HG02610 (cell line): ENCODE measurements at regions not wholly inside any gene's neighbourhood (a gene's known extent, or its start where the extent isn't known, plus 50 kb on each side); places are given as distances from the start of the nearest gene placed in this dataset.
"Not testable (repeated sequence)": the region's sequence is repeated elsewhere in the genome, so short reads cannot be mapped to it uniquely, and the experiment has no call there.

Experiments used
- ATAC-seq: cut with Tn5 transposase; IDR thresholded peaks from one replicate; pipeline ENCODE4 v1.9.1; 2021; ENCODE audit warnings: mild to moderate bottlenecking, moderate library complexity; ENCODE audit not compliant: unreplicated experiment

- ATAC-seq, result no peak
These were observed 617.5 kb upstream of the KLF12 start for GRCh38 chr13:74751739-74752138.

- ATAC-seq, result no peak
These were observed 613.2 kb upstream of the KLF12 start for GRCh38 chr13:74747186-74747955.

- ATAC-seq, result no peak
These were observed 609.8 kb upstream of the KLF12 start for GRCh38 chr13:74743992-74744391.

- ATAC-seq, result no peak
These were observed 607.5 kb upstream of the KLF12 start for GRCh38 chr13:74741732-74742131.

- no peak for ATAC-seq
These were observed 598.7 kb upstream of the KLF12 start for GRCh38 chr13:74732736-74733385.

- ATAC-seq, result no peak
These were observed 597.5 kb upstream of the KLF12 start for GRCh38 chr13:74731731-74732130.

- ATAC-seq, result no peak
These were observed 596.5 kb upstream of the KLF12 start for GRCh38 chr13:74730556-74731331.

DNA sequence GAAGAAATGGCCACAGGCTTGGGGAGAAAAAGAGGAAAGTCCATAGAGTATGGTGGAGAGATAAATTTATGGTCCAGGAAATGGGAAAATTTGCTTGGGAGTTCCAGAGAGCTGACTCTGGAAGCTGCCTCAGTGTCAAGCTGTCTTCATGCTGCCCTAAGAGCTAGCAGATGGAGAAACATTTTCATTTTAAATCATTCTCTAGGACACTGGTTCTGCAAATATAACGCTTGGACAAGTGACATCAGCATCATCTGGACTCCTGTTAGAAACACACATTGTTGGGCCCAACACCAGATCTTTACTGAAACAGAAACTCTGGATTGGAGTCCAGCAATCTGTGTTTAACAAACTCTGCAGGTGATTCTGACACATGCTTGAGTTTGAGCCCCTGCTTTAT lies 592.0 kb upstream of the KLF12 start:
- no peak for ATAC-seq

GRCh38 chr13:74718232-74718842 lies 584.1 kb upstream of the KLF12 start:
- not testable (repeated sequence) for ATAC-seq

- no peak for ATAC-seq
These were observed 581.5 kb upstream of the KLF12 start for GRCh38 chr13:74715718-74716117.

GRCh38 chr13:74710006-74710405 lies 575.8 kb upstream of the KLF12 start:
- ATAC-seq, result no peak

DNA sequence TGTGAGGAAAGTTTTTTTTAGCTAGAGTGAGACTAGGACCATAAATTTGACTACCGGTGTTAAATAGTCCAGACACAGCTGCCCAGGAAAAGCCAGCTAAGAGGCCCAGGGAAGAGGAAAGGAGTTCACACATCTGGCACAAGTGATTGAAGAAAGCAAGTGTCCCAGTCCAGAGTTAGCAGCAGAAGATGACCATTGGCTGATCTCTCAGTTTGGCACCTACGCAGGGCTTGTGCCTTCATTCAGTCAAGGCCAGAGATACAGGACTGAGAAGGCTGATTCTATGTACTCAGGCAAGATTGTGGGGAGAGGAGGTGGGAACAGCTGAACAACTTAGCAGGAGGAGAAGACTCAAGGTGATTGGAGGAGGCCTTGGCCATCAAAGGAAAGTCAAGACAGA lies 575.0 kb upstream of the KLF12 start:
- no peak for ATAC-seq

DNA sequence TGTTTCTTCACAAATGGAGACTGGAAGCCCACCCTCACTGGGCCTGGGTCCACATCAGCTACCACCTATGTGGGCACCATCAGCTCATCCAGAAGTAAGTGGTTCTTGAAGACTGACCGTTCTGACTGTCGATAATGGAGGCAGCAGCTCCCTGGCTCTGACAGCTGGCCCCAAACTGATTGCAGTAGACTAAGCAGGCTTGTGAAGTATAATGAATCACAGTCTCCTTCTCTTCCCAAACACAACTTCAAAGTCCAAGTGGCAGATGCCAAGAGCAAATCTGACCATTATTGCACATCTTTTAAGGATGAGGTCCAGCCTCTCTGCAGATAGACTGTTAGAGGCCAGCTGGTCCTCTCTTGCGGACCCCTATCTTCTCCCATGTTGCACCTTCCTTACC lies 574.4 kb upstream of the KLF12 start:
- ATAC-seq, result no peak

GRCh38 chr13:74707291-74707690 lies 573.1 kb upstream of the KLF12 start:
- ATAC-seq, result no peak

- ATAC-seq, result no peak
These were observed 572.6 kb upstream of the KLF12 start for GRCh38 chr13:74706801-74707200.

GRCh38 chr13:74705438-74705837 lies 571.2 kb upstream of the KLF12 start:
- ATAC-seq, result no peak

- no peak for ATAC-seq
These were observed 569.7 kb upstream of the KLF12 start for GRCh38 chr13:74703855-74704387.

DNA sequence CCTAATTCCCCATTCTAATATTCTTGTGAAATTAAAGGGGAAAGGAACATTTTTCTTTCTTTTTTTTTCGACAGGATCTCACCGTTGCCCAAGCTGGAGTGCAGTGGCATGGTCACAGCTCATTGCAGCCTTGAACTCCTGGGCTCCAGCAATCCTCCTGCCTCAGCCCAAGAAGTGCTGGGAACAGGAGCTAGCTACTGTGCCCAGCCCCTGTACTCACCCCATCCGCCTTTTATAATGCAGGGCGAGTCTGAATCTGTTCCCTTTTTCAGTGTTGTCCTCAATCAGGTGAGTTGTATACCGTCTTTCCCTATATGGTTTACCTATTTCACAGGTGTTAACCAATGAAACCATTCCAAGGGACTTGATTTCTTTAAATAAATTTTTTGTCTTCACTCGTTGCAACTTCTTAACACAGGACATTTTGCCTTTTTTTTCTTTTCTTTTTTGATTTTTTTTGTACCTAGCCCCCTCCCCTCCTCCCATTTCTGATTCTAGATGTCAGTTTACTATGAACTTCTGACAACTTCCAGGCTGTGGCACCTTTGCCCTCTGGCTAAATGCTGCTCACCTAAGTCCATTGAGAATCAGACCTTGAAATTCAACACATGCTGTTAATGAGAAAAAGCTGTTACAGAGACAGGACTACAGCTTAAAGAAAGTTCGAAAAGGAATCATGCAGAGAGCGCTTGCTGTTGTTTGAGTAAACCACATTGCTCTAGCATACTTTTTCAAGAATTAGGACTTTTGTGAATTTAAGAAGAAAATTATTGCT lies 562.1 kb upstream of the KLF12 start:
- ATAC-seq, result no peak

GRCh38 chr13:74695021-74695800 lies 561.0 kb upstream of the KLF12 start:
- ATAC-seq, result no peak
